Suprapubic skin (tissue), 3 donors: ENCODE measurements at regions not wholly inside any gene's neighbourhood (a gene's known extent, or its start where the extent isn't known, plus 50 kb on each side); places are given as distances from the start of the nearest gene placed in this dataset.

Experiments
- CTCF ChIP-seq, 2 donors: fragments of 200-600 bp in 1 of 2; fragments of 450-650 bp in 1 of 2; sonication (generic) in 1 of 2; IDR thresholded peaks; one replicate each; pipeline ENCODE4 v1.5.1; 2016 to 2019; ENCODE audit warnings: antibody characterized with exemption in 2 of 2, mild to moderate bottlenecking in 1 of 2, moderate library complexity in 1 of 2
- POLR2A ChIP-seq, 2 donors: fragments of 450-650 bp; IDR thresholded peaks; one replicate each; pipeline ENCODE4 v1.6.1; 2017; ENCODE audit warnings: antibody characterized with exemption in 2 of 2, mild to moderate bottlenecking in 2 of 2, moderate library complexity in 2 of 2

GRCh38 chr19:27779954-27780353 lies 1433.0 kb downstream of the UQCRFS1 start:
- no peak for TF ChIP-seq CTCF (IDR thresholded peaks at IDR 0.05)
- TF ChIP-seq POLR2A (IDR thresholded peaks at IDR 0.05), result no peak
